ENCODE measurements at regions not wholly inside any gene's neighbourhood (a gene's known extent, or its start where the extent isn't known, plus 50 kb on each side); places are given as distances from the start of the nearest gene placed in this dataset.
"Not testable (repeated sequence)": the region's sequence is repeated elsewhere in the genome, so short reads cannot be mapped to it uniquely, and the experiment has no call there.

GRCh38 chr11:45379162-45379863 is 93.2 kb upstream of the SYT13 start:
- no peak for DNase-seq

- no peak for DNase-seq
Observed at GRCh38 chr11:45378516-45378915, 92.4 kb upstream of the SYT13 start.

- no peak for DNase-seq
Observed at GRCh38 chr11:45374653-45375059, 88.5 kb upstream of the SYT13 start.

GRCh38 chr11:45374130-45374529 is 88.0 kb upstream of the SYT13 start:
- DNase-seq = no peak

- DNase-seq = no peak
Observed at GRCh38 chr11:45373506-45374035, 87.4 kb upstream of the SYT13 start.

- DNase-seq = not testable (repeated sequence)
Observed at GRCh38 chr11:45372414-45372813, 86.3 kb upstream of the SYT13 start.

- DNase-seq = peak; percentile 72
Observed at GRCh38 chr11:45371251-45372115, 85.3 kb upstream of the SYT13 start.

- no peak for DNase-seq
Observed at GRCh38 chr11:45369313-45369712, 83.2 kb upstream of the SYT13 start.

GRCh38 chr11:45368697-45369096 is 82.6 kb upstream of the SYT13 start:
- DNase-seq = no peak

GRCh38 chr11:45366619-45367190 is 80.6 kb upstream of the SYT13 start:
- no peak for DNase-seq

GRCh38 chr11:45365961-45366618 is 79.9 kb upstream of the SYT13 start:
- no peak for DNase-seq

GRCh38 chr11:45362636-45363035 is 76.5 kb upstream of the SYT13 start:
- DNase-seq = no peak

GRCh38 chr11:45361551-45361950 is 75.4 kb upstream of the SYT13 start:
- no peak for DNase-seq

GRCh38 chr11:45355706-45356041 is 69.5 kb upstream of the SYT13 start:
- no peak for DNase-seq

- peak; percentile 93 for DNase-seq
Observed at GRCh38 chr11:45354976-45355705, 69.0 kb upstream of the SYT13 start.

- DNase-seq = no peak
Observed at GRCh38 chr11:45348729-45349128, 62.6 kb upstream of the SYT13 start.

GRCh38 chr11:45347348-45348082 is 61.4 kb upstream of the SYT13 start:
- DNase-seq = no peak

GRCh38 chr11:45345491-45345890 is 59.4 kb upstream of the SYT13 start:
- DNase-seq = no peak

GRCh38 chr11:45344028-45344427 is 57.9 kb upstream of the SYT13 start:
- DNase-seq = no peak

GRCh38 chr11:45343444-45343843 is 57.3 kb upstream of the SYT13 start:
- no peak for DNase-seq

GRCh38 chr11:45341372-45341771 is 55.2 kb upstream of the SYT13 start:
- no peak for DNase-seq

All from CD4-positive, alpha-beta T cell treated with Interleukin-6 for 4 hours (primary cell).